ENCODE measurements at regions not wholly inside any gene's neighbourhood (a gene's known extent, or its start where the extent isn't known, plus 50 kb on each side); places are given as distances from the start of the nearest gene placed in this dataset.

DNA sequence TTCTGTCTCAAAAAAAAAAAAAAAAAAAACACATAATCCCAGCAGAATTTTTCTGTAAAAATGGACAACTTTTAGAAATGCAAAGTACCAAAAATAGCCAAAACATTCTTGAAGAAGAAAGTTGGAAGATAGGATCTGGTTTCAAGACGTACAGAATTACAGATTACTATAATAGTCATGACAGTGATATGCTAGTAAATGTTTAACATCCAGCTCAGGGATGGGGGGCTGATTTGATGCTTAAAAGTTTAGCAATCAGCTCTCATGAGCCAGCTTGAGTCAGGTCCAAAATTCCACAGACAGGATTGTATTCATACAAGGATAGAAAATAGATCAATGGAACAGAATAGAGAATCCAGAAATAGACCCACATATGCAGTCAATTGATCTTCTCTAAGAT lies 100.5 kb downstream of the CYB561 start:
- no peak for DNase-seq (ENCODE audit: low spot score in 2 of 2)
- WGBS, 2 donors = 74 to 80% methylated on average over 1 of the region's 1 CpG
- no peak overlapping the region for H3K4me3 ChIP-seq (ENCODE audit: low read depth, poor library complexity, severe bottlenecking)
- no peak for TF ChIP-seq POLR2A (IDR thresholded peaks at IDR 0.05)
- TF ChIP-seq, protein P1, sequence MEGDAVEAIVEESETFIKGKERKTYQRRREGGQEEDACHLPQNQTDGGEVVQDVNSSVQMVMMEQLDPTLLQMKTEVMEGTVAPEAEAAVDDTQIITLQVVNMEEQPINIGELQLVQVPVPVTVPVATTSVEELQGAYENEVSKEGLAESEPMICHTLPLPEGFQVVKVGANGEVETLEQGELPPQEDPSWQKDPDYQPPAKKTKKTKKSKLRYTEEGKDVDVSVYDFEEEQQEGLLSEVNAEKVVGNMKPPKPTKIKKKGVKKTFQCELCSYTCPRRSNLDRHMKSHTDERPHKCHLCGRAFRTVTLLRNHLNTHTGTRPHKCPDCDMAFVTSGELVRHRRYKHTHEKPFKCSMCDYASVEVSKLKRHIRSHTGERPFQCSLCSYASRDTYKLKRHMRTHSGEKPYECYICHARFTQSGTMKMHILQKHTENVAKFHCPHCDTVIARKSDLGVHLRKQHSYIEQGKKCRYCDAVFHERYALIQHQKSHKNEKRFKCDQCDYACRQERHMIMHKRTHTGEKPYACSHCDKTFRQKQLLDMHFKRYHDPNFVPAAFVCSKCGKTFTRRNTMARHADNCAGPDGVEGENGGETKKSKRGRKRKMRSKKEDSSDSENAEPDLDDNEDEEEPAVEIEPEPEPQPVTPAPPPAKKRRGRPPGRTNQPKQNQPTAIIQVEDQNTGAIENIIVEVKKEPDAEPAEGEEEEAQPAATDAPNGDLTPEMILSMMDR (IDR thresholded peaks at IDR 0.05) = no peak
- intact Hi-C loops (cut with DNase I; ENCODE audit: low total_unique reads) = no loop called here

DNA sequence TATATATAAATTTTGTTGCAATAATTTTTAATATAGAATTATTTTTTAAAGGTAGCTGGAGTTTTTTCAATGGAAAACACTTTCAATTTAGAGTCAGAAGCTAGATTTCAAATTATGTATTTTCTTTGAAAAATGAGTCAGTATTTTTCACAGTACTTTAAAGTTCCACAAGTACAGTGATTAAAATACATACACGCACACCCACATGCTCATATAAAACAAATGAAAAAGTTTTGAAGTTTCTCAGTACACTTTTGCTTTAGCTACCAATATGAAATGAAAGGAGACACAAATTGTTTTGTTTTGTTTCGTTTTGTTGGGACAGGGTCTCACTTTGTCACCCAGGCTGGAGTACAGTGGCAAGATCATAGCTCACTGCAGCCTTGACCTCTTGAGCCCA lies 98.6 kb downstream of the CYB561 start:
- 85 to 88% methylated on average over 2 of the region's 2 CpGs for WGBS, 2 donors
- DNase-seq (ENCODE audit: low spot score in 2 of 2) = no peak
- intact Hi-C loops (cut with DNase I; ENCODE audit: low total_unique reads) = no loop called here
- TF ChIP-seq POLR2A (IDR thresholded peaks at IDR 0.05) = no peak
- TF ChIP-seq, protein P1 (IDR thresholded peaks at IDR 0.05) = no peak
- no peak overlapping the region for H3K4me3 ChIP-seq (ENCODE audit: low read depth, poor library complexity, severe bottlenecking)

DNA sequence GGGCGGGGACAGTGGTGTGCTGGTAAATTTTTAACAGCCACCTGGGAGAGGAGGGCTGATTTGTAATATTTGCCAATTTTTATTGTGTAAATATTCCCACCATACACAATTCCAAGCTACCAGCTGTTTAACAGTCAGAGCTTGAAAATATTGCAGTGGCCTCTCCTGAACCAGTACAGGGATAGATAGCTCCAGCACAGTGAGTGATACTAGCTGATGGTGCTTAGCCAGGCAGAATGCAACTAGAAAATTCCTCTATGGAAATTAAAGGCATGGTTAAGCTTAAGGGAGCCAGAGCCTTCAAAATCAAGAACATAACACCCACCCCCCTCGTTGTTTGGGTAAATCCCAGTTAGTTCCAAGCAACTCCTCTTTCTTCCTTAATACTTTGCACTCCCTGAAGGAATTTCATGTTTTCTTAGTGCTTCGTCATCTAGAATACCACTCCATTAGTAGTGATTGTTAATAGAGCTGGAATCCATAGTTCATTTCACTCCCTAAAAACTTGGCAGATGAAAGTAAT lies 96.6 kb downstream of the CYB561 start:
- TF ChIP-seq POLR2A (IDR thresholded peaks at IDR 0.05) = no peak
- TF ChIP-seq, protein P1 (IDR thresholded peaks at IDR 0.05) = no peak
- 76 to 83% methylated on average over 3 of the region's 3 CpGs for WGBS, 2 donors
- DNase-seq (ENCODE audit: low spot score in 2 of 2) = no peak
- intact Hi-C loops (cut with DNase I; ENCODE audit: low total_unique reads) = no loop called here
- no peak overlapping the region for H3K4me3 ChIP-seq (ENCODE audit: low read depth, poor library complexity, severe bottlenecking)

DNA sequence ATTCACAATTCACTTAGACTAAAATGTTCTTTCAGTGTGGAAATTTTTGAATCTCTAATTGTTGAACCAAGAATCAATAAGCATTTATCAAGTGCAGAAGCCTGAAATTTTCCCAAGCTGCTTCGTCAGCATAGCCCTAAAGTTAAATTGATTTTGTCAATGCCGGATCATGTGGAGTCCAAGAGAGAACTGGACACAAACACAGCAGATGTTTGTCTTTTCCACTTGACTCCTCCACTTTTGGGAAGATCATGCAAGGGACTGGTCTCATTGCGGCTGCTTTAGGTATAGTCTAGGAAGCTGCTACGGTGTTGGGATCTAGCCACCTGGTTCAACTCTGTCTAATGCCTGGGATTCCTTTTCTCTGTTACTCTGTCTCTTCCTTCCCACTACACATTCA lies 95.7 kb downstream of the CYB561 start:
- no peak for TF ChIP-seq POLR2A (IDR thresholded peaks at IDR 0.05)
- TF ChIP-seq, protein P1 (IDR thresholded peaks at IDR 0.05) = no peak
- intact Hi-C loops (cut with DNase I; ENCODE audit: low total_unique reads) = no loop called here
- no peak overlapping the region for H3K4me3 ChIP-seq (ENCODE audit: low read depth, poor library complexity, severe bottlenecking)
- 82 to 91% methylated on average over 4 of the region's 4 CpGs for WGBS, 2 donors
- no peak for DNase-seq (ENCODE audit: low spot score in 2 of 2)

DNA sequence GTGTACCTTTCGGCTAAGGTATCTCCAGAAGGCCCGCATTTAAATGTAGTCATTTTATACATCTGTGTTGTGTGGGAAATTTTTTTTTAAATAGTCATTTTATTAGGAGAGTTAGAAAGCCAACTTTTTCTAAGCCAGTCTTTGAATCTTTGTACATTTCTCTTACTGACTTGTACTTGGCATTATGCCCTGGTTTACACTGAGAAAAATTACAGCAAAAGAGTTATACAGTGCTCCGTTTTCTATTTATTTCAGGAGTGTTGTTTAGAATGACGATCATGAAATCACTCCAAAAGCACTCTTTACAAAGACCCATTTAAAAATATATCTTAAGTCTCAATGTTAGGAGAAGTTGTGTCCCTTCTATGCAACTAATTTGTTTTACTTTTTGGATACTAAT lies 91.8 kb downstream of the CYB561 start:
- H3K4me3 ChIP-seq (ENCODE audit: low read depth, poor library complexity, severe bottlenecking) = no peak overlapping the region
- DNase-seq (ENCODE audit: low spot score in 2 of 2) = no peak
- TF ChIP-seq POLR2A (IDR thresholded peaks at IDR 0.05) = no peak
- intact Hi-C loops (cut with DNase I; ENCODE audit: low total_unique reads) = no loop called here
- WGBS, 2 donors = 72 to 80% methylated on average over 4 of the region's 4 CpGs

DNA sequence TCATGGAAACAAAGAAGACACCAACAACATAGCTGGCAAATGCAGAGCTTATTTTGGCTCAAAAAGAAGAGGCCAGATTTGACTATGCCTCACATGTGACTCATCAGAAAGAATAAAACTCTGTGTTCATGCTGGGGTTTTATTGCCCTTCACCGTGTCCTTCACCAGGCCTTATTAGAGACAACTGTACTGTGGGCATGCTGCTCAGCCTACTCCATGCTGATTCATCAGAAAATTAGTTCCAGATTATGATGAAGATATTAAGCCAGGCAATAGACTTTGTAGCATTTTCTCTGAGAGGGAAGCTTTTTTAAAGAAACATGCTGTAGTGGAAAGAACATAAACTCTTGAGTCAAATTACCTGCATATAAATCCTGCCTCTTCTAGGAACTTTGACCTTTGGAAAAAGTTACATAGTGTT lies 89.8 kb downstream of the CYB561 start:
- no peak overlapping the region for H3K4me3 ChIP-seq (ENCODE audit: low read depth, poor library complexity, severe bottlenecking)
- no peak for TF ChIP-seq POLR2A (IDR thresholded peaks at IDR 0.05)
- TF ChIP-seq, protein P1 (IDR thresholded peaks at IDR 0.05) = no peak
- no peak for DNase-seq (ENCODE audit: low spot score in 2 of 2)
- intact Hi-C loops (cut with DNase I; ENCODE audit: low total_unique reads) = no loop called here
- WGBS, 2 donors = 21 to 50% methylated on average over 1 of the region's 1 CpG
